OCI-LY7 (cell line): ENCODE measurements at regions not wholly inside any gene's neighbourhood (a gene's known extent, or its start where the extent isn't known, plus 50 kb on each side); places are given as distances from the start of the nearest gene placed in this dataset.

Source experiments
- BruUV-seq: library from RNA; stranded (reverse); fragments of 400-500 nt; replicated peaks from 2 replicates; lab custom pipeline; 2021; lab: Mats Ljungman, UMichigan
- CTCF ChIA-PET: fragments of 300-600 bp; sonication (Branson Sonifier 250); formaldehyde crosslinking; loops from one replicate; lab custom pipeline; 2022; ENCODE audit warnings: antibody characterized with exemption; ENCODE audit not compliant: unreplicated experiment; lab: Charles Lee
- POLR2A ChIA-PET: fragments of 300-600 bp; sonication (Branson Sonifier 250); formaldehyde crosslinking; loops from one replicate; lab custom pipeline; 2022; ENCODE audit warnings: antibody characterized with exemption; lab: Charles Lee
- DNase-seq: peaks from one replicate; pipeline ENCODE4 v3.0.0-alpha.2; 2015; ENCODE audit warnings: low spot score
- H2AFZ ChIP-seq: fragments of 200-600 bp; sonication (generic), shearing (Covaris generic); 2 replicates; pipeline ENCODE4 v1.6.1; 2014; ENCODE audit warnings: mild to moderate bottlenecking, antibody characterized with exemption, low read length, moderate library complexity
- H3K27ac ChIP-seq: fragments of 200-600 bp; sonication (generic); 2 replicates; pipeline ENCODE4 v1.5.1; 2014; ENCODE audit warnings: mixed run types, low read depth, mild to moderate bottlenecking, moderate library complexity, low read length, inconsistent platforms; ENCODE audit not compliant: poor library complexity, severe bottlenecking
- H3K36me3 ChIP-seq: fragments of 200-600 bp; sonication (generic); 2 replicates; pipeline ENCODE4 v1.6.1; 2014; ENCODE audit warnings: mild to moderate bottlenecking, antibody characterized with exemption, low read length, moderate library complexity, mixed read lengths; ENCODE audit not compliant: insufficient read depth
- H3K4me1 ChIP-seq: fragments of 200-600 bp; sonication (generic); 2 replicates; pipeline ENCODE4 v1.5.1; 2014; ENCODE audit warnings: mild to moderate bottlenecking, low read length; ENCODE audit not compliant: insufficient read depth, poor library complexity, severe bottlenecking
- H3K4me2 ChIP-seq: fragments of 200-600 bp; sonication (generic); 2 replicates; pipeline ENCODE4 v1.6.1; 2014; ENCODE audit warnings: mild to moderate bottlenecking, low read length
- H3K4me3 ChIP-seq: fragments of 200-600 bp; sonication (generic); 2 replicates; pipeline ENCODE4 v1.5.1; 2014; ENCODE audit warnings: mild to moderate bottlenecking, low read depth, low read length; ENCODE audit not compliant: poor library complexity, severe bottlenecking
- H3K79me2 ChIP-seq: fragments of 200-600 bp; sonication (generic); 2 replicates; pipeline ENCODE4 v1.6.1; 2016; ENCODE audit warnings: low read depth, mild to moderate bottlenecking, low read length, moderate library complexity, mixed read lengths; ENCODE audit not compliant: insufficient read depth
- H3K9me2 ChIP-seq: fragments of 200-600 bp; sonication (generic); 2 replicates; pipeline ENCODE4 v1.6.1; 2016; ENCODE audit warnings: mild to moderate bottlenecking, low read length, mixed read lengths; ENCODE audit not compliant: insufficient read depth
- H3K9me3 ChIP-seq: fragments of 200-600 bp; sonication (generic); 2 replicates; pipeline ENCODE4 v1.6.1; 2014; ENCODE audit warnings: mild to moderate bottlenecking, mixed run types, low read length, mixed read lengths
- H4K20me1 ChIP-seq: fragments of 200-600 bp; sonication (generic); 2 replicates; pipeline ENCODE4 v1.6.1; 2014; ENCODE audit warnings: mild to moderate bottlenecking, antibody characterized with exemption, low read length, moderate library complexity, mixed read lengths; ENCODE audit not compliant: insufficient read depth
- EZH2phosphoT487 ChIP-seq: fragments of 200-600 bp; sonication (generic); IDR thresholded peaks from 2 replicates; pipeline ENCODE4 v1.6.1; 2018; ENCODE audit warnings: low read depth, borderline replicate concordance, mild to moderate bottlenecking, mixed run types, antibody characterized with exemption, low read length, moderate library complexity, mixed read lengths
- intact Hi-C: fragments of 100-400 bp; cut with micrococcal nuclease; formaldehyde crosslinking; loops from one replicate; pipeline ENCODE4 v1.10.0; 2022; ENCODE audit not compliant: unreplicated experiment
- TF ChIP-seq, protein P1 (sequence below): fragments of 200-600 bp; sonication (generic); conservative IDR thresholded peaks from 2 replicates; pipeline ENCODE4 v1.5.1; 2014; ENCODE audit warnings: mild to moderate bottlenecking, antibody characterized with exemption, low read length, moderate library complexity, mixed read lengths

- Histone ChIP-seq H3K4me2 (no peak overlapping the region), H3K36me3 (no peaks in the 10 kb centered on the region), H3K4me3 (no peak overlapping the region), H4K20me1 (no peaks in the 10 kb centered on the region), H3K9me3 (no peaks in the 10 kb centered on the region), H3K9me2 (no peaks in the 10 kb centered on the region), H3K27ac (no peak overlapping the region), H3K4me1 (no peaks in the 10 kb centered on the region), H3K79me2 (no peaks in the 10 kb centered on the region), H2AFZ (no peak overlapping the region)
- intact Hi-C loops, result no loop called here
- BruUV-seq, result no TSS peak
- POLR2A ChIA-PET, result no interaction called here
- no peak for DNase-seq
- TF ChIP-seq EZH2phosphoT487, result no peak
- TF ChIP-seq, protein P1, sequence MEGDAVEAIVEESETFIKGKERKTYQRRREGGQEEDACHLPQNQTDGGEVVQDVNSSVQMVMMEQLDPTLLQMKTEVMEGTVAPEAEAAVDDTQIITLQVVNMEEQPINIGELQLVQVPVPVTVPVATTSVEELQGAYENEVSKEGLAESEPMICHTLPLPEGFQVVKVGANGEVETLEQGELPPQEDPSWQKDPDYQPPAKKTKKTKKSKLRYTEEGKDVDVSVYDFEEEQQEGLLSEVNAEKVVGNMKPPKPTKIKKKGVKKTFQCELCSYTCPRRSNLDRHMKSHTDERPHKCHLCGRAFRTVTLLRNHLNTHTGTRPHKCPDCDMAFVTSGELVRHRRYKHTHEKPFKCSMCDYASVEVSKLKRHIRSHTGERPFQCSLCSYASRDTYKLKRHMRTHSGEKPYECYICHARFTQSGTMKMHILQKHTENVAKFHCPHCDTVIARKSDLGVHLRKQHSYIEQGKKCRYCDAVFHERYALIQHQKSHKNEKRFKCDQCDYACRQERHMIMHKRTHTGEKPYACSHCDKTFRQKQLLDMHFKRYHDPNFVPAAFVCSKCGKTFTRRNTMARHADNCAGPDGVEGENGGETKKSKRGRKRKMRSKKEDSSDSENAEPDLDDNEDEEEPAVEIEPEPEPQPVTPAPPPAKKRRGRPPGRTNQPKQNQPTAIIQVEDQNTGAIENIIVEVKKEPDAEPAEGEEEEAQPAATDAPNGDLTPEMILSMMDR, result no peak
- CTCF ChIA-PET, result no interaction called here
Observed at GRCh38 chr1:64318428-64318827, 115.0 kb downstream of the UBE2U start.

- no peaks in the 10 kb centered on the region for H3K36me3 ChIP-seq
- no peaks in the 10 kb centered on the region for H3K4me1 ChIP-seq
- no peaks in the 10 kb centered on the region for H3K9me2 ChIP-seq
- CTCF ChIA-PET, result no interaction called here
- BruUV-seq, result no TSS peak
- DNase-seq, result no peak
- no peaks in the 10 kb centered on the region for H3K9me3 ChIP-seq
- no peaks in the 10 kb centered on the region for H4K20me1 ChIP-seq
- no peak overlapping the region for H2AFZ ChIP-seq
- no peaks in the 10 kb centered on the region for H3K79me2 ChIP-seq
- POLR2A ChIA-PET, result no interaction called here
- H3K4me2 ChIP-seq, result no peak overlapping the region
- no peak overlapping the region for H3K27ac ChIP-seq
- TF ChIP-seq, protein P1, result no peak
- TF ChIP-seq EZH2phosphoT487, result no peak
- no peak overlapping the region for H3K4me3 ChIP-seq
- intact Hi-C loops, result no loop called here
Observed at GRCh38 chr1:64320007-64320406, 116.6 kb downstream of the UBE2U start.

DNA sequence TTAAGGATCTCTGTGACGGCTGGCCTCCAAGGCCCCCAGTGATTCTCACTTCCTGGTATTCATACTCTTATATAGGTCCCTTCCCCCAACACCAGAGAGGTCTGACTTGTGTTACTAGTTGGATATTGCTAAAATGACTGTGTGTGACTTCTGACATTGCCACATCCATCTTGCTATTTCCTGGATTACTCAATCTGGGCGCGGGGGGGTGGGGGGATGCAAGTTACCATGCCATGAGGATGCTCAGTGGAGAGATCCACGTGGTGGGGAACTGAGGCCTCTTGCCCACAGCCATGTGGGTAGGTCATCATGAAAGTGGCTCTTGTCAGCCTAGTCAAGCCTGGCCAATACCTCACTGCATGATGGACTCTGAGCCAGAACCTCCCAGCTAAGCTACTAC lies 117.0 kb downstream of the UBE2U start:
- Histone ChIP-seq H3K27ac (no peak overlapping the region), H4K20me1 (no peaks in the 10 kb centered on the region), H3K9me3 (no peaks in the 10 kb centered on the region), H3K4me1 (no peaks in the 10 kb centered on the region), H3K36me3 (no peaks in the 10 kb centered on the region), H3K79me2 (no peaks in the 10 kb centered on the region), H3K9me2 (no peaks in the 10 kb centered on the region), H3K4me3 (no peak overlapping the region), H2AFZ (no peak overlapping the region), H3K4me2 (no peak overlapping the region)
- intact Hi-C loops, result no loop called here
- TF ChIP-seq EZH2phosphoT487, result no peak
- TF ChIP-seq, protein P1, result no peak
- no peak for DNase-seq
- ChIA-PET POLR2A (no interaction called here), CTCF (no interaction called here)
- no TSS peak for BruUV-seq
